GM21390 (cell line): ENCODE measurements at regions not wholly inside any gene's neighbourhood (a gene's known extent, or its start where the extent isn't known, plus 50 kb on each side); places are given as distances from the start of the nearest gene placed in this dataset.

ENCODE experiments used
- ATAC-seq: cut with Tn5 transposase; IDR thresholded peaks from one replicate; pipeline ENCODE4 v1.9.1; 2021; ENCODE audit not compliant: unreplicated experiment

GRCh38 chr15:61489571-61489970 is 260.5 kb upstream of the RORA start:
- ATAC-seq, result no peak

GRCh38 chr15:61483599-61483998 is 254.5 kb upstream of the RORA start:
- ATAC-seq, result no peak

- ATAC-seq, result no peak
These were observed 252.8 kb upstream of the RORA start for GRCh38 chr15:61481886-61482285.

- ATAC-seq, result no peak
These were observed 251.8 kb upstream of the RORA start for GRCh38 chr15:61480863-61481262.

GRCh38 chr15:61480295-61480694 is 251.2 kb upstream of the RORA start:
- ATAC-seq, result no peak

GRCh38 chr15:61479613-61480012 is 250.5 kb upstream of the RORA start:
- no peak for ATAC-seq

- no peak for ATAC-seq
These were observed 247.6 kb upstream of the RORA start for GRCh38 chr15:61476741-61477140.

GRCh38 chr15:61474796-61475195 is 245.7 kb upstream of the RORA start:
- no peak for ATAC-seq

GRCh38 chr15:61467823-61468222 is 238.7 kb upstream of the RORA start:
- ATAC-seq, result no peak

GRCh38 chr15:61459785-61460707 is 230.9 kb upstream of the RORA start:
- no peak for ATAC-seq

GRCh38 chr15:61457050-61457733 is 228.1 kb upstream of the RORA start:
- ATAC-seq, result no peak

- no peak for ATAC-seq
These were observed 220.1 kb upstream of the RORA start for GRCh38 chr15:61449186-61449702.

GRCh38 chr15:61447981-61448380 is 218.9 kb upstream of the RORA start:
- ATAC-seq, result no peak

- no peak for ATAC-seq
These were observed 215.5 kb upstream of the RORA start for GRCh38 chr15:61444585-61444984.

- ATAC-seq, result no peak
These were observed 213.7 kb upstream of the RORA start for GRCh38 chr15:61442821-61443220.

GRCh38 chr15:61441891-61442290 is 212.8 kb upstream of the RORA start:
- no peak for ATAC-seq

GRCh38 chr15:61426466-61426865 is 197.4 kb upstream of the RORA start:
- no peak for ATAC-seq

GRCh38 chr15:61425934-61426333 is 196.8 kb upstream of the RORA start:
- no peak for ATAC-seq

- no peak for ATAC-seq
These were observed 193.7 kb upstream of the RORA start for GRCh38 chr15:61422773-61423172.

GRCh38 chr15:61421938-61422337 is 192.8 kb upstream of the RORA start:
- no peak for ATAC-seq

GRCh38 chr15:61421470-61421869 is 192.4 kb upstream of the RORA start:
- ATAC-seq, result no peak

GRCh38 chr15:61420546-61420945 is 191.4 kb upstream of the RORA start:
- ATAC-seq, result no peak
